Right ventricle myocardium superior (tissue), 1 donor: ENCODE measurements at regions not wholly inside any gene's neighbourhood (a gene's known extent, or its start where the extent isn't known, plus 50 kb on each side); places are given as distances from the start of the nearest gene placed in this dataset.
"Not testable (repeated sequence)": the region's sequence is repeated elsewhere in the genome, so short reads cannot be mapped to it uniquely, and the experiment has no call there.

ENCODE experiments used
- ATAC-seq: fragments of 200-7000 bp; cut with Tn5 transposase; one replicate; pipeline ENCODE4 v1.9.1; 2020; ENCODE audit warnings: mild to moderate bottlenecking; ENCODE audit not compliant: poor library complexity
- DNase-seq: peaks from one replicate; pipeline ENCODE4 v3.0.0-alpha.2; 2020
- intact Hi-C: fragments of 100-400 bp; cut with DNase I; formaldehyde crosslinking; loops from one replicate; pipeline ENCODE4 v1.11.2; 2022
- donor health status: DM: no; HTN: yes; CAD: no; lungs with severe emphysema.

- DNase-seq (no peak), ATAC-seq (no peak)
- intact Hi-C loops, result loop anchor here (5.0 to 10.0 kb wide), 2 partner anchors 199 to 203 kb away; partner anchors contain the start of gene ALDH1A2
These were observed 161.7 kb downstream of the POLR2M start for GRCh38 chr15:57867970-57868798.

- intact Hi-C loops, result no loop called here
- ATAC-seq (no peak), DNase-seq (no peak)
These were observed 164.2 kb downstream of the POLR2M start for GRCh38 chr15:57870667-57871066.

- ATAC-seq, result no peak
- no peak for DNase-seq
- intact Hi-C loops, result no loop called here
These were observed 165.9 kb downstream of the POLR2M start for GRCh38 chr15:57872281-57873030.

DNA sequence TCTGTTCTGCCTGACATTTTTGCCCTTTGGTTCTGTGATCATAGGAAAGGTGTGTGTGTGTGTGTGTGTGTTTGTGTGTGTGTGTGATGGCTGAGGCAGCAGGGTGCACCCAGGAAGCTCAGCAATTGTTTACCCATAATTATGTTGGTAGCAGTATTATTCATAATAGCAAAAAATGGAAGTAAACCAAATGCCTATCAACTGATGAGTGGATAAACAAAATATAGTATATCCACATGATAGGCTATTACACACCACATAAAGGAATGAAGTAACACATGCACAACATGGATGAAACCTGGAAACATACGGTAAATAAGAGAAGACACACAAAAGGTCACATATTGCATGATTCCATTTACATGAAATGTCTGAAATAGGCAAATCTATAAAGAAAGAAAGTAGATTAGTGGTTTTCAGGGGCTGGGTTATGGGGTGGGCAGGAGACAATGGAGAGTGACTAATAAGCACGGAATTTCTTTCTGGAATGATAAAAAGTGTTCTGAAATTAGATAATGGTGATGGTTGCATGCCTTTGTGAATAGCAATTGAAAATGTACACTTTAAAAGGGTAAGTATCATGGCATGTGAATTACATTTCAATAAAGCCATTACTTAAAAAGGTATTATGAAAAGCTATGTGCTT is 167.2 kb downstream of the POLR2M start:
- no peak for ATAC-seq
- intact Hi-C loops, result no loop called here
- no peak for DNase-seq

DNA sequence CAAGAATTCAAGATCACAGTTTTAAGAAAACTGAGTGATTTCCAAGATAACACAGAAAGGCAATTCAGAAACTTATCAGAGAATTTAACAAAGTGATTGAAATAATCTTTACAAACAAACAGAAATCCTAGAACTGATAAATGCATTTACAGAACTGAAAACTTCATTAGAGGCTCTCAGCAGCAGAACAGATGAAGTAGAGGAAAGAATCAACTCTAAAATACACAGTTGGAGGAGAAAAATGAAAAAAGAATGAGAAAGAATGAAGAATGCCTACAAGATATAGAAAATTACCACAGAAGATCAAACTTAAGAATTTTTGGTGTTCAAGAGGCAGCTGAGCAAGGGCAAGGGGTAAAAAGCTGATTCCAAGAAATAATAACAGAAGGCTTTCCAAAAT is 168.8 kb downstream of the POLR2M start:
- intact Hi-C loops, result no loop called here
- DNase-seq (no peak), ATAC-seq (no peak)

GRCh38 chr15:57878573-57878972 is 172.1 kb downstream of the POLR2M start:
- DNase-seq (no peak), ATAC-seq (no peak)
- intact Hi-C loops, result no loop called here

DNA sequence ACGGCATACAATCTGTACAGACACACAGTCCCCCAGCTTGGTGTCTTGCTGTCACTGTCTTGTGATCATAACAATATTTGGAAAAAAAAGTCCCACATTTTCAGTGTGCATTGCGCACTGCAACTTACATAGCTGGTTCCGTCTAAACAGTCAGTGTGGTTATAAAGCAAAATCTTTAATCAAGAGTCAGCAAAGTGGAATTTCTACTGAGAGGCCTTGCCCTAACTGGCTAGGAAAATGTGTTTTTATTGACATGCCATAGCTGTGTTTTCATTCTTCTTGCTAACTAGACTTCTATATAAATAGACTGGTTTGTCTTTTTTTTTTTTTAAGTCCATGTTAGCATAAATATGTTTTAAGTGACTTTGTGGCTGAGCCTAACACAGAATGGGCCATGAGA is 174.8 kb downstream of the POLR2M start:
- intact Hi-C loops, result no loop called here
- ATAC-seq (no peak), DNase-seq (no peak)

GRCh38 chr15:57881972-57882371 is 175.5 kb downstream of the POLR2M start:
- intact Hi-C loops, result no loop called here
- DNase-seq, result no peak
- no peak for ATAC-seq

- ATAC-seq (no peak), DNase-seq (no peak)
- intact Hi-C loops, result no loop called here
These were observed 177.2 kb downstream of the POLR2M start for GRCh38 chr15:57883701-57884100.

DNA sequence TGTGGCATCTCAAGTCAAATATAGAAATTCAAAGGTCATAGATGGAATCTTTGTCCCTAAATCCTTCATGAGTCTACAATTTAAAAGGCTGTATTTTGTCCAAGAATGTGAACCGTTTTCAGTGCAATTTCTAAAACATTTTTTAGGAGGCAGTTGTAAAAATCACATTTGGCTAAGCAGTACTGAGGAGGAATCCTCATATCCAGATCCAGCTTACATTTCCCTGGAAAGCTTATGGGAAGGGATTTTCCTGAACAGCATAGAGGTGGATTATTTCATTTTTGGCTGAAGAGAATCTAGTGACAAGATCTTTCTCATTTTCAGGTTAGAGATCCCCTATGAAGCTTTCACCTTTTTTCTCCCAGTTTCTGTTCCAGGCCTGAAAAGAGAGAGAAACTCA is 178.4 kb downstream of the POLR2M start:
- DNase-seq, result no peak
- intact Hi-C loops, result no loop called here
- ATAC-seq, result no peak

GRCh38 chr15:57885435-57885834 is 178.9 kb downstream of the POLR2M start:
- no peak for ATAC-seq
- intact Hi-C loops, result no loop called here
- DNase-seq, result no peak

DNA sequence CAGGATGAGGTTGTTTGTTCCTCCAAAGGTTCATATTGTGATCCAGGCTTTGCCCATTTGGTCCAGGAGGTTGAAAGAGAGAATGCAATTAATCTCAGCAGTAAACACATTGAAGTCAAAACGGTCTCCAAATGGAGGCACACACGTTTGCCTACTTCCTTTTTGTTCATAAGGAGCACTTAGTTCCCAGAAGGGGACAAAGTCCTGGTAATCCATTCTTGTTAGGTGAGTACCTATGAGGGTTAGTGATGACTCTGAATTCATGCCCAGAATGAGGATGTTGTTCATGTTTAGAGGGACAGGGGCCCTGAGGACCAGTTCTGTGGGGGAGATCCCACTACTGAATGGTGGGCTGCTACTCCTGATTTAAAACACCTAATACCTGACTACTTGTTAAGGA is 177.7 kb downstream of the ALDH1A2 start:
- no peak for ATAC-seq
- intact Hi-C loops, result no loop called here

DNA sequence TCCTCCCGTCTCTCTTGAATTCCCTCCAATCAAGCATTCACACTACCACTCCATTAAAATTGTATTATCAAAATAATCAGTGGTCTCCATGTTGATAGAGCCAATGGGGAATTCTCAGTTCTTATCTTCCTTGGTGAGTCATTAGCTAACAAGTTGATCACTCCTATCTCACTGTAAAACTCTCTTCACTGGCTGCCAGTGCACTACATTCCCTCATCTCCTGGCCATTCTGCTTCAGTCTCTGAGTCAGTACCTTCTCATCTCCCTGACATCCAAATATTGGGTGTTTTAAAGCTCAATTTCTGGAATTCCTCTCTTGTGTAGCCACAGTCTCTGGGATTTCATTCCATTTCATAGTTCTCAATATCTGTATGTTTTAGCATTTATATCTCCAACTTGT is 175.2 kb downstream of the ALDH1A2 start:
- DNase-seq (no peak), ATAC-seq (no peak)
- intact Hi-C loops, result no loop called here

More for the DNA sequence above, 177.7 kb downstream of the ALDH1A2 start:
- DNase-seq, result no peak

GRCh38 chr15:57890878-57891277 is 174.6 kb downstream of the ALDH1A2 start:
- ATAC-seq (no peak), DNase-seq (no peak)
- intact Hi-C loops, result no loop called here

DNA sequence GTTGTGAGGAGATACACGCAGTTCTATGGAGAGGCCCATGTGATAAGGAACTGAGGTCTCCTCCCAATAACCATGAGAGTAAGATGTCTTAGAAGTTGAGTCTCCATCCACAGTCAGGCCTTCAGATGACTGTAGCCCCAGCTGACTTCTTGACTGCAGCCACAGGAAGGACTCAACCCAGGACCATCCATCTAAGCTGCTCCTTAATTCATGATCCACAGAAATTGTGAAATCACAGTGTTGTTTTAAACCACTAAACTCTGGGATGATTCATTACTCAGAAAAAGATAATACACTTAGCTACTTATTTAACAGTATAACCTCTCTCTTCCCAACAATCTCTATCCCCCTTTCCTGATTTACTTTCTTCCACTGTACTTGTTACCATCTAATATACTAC is 173.3 kb downstream of the ALDH1A2 start:
- ATAC-seq (no peak), DNase-seq (no peak)
- intact Hi-C loops, result no loop called here

GRCh38 chr15:57893040-57893439 is 172.5 kb downstream of the ALDH1A2 start:
- intact Hi-C loops, result no loop called here

GRCh38 chr15:57895291-57895690 is 170.2 kb downstream of the ALDH1A2 start:
- ATAC-seq (no peak), DNase-seq (no peak)
- intact Hi-C loops, result no loop called here

More at GRCh38 chr15:57893040-57893439, 172.5 kb downstream of the ALDH1A2 start:
- ATAC-seq, result no peak
- DNase-seq, result no peak

DNA sequence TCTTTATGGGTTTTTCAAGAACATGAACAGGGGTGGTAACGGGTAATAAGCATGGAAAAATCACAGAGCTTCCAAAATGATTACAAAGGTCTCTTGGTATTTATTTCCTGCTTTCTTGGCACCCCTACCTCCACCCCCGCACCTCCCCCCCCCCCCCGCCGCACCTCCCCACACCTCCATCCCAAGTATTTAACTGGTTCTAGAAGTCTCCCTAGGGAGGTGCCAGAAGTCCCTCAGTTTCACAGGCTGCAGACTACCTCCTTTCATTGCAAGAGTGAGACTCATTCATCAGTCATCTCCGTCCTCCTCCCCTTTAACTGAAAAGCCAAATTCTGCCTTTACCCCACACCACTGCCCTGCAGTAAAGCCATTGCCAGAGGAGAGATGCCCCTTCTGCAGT is 169.4 kb downstream of the ALDH1A2 start:
- DNase-seq (no peak), ATAC-seq (no peak)
- intact Hi-C loops, result no loop called here

DNA sequence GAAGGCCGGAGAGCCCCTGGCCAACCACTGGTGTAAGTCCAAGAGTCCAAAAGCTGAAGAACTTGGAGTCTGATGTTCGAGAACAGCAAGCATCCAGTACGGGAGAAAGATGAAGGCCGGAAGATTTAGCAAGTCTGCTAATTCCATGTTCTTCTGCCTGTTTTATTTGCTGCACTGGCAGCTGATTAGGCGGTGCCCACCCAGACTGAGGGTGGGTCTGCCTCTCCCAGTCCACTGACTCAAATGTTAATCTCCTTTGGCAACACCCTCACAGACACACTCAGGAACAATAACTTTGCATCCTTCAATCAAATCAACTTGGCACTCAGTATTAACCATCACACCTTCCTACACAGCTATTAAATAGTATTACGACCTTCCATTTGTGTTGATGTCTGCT is 168.6 kb downstream of the ALDH1A2 start:
- ATAC-seq, DNase-seq, intact Hi-C loops: not testable (repeated sequence)

GRCh38 chr15:57897870-57898269 is 167.6 kb downstream of the ALDH1A2 start:
- DNase-seq (no peak), ATAC-seq (no peak)
- intact Hi-C loops, result no loop called here
